Hepatocyte (in vitro differentiated cells): ENCODE measurements at regions not wholly inside any gene's neighbourhood (a gene's known extent, or its start where the extent isn't known, plus 50 kb on each side); places are given as distances from the start of the nearest gene placed in this dataset.

ENCODE experiments used
- EZH2 ChIP-seq: fragments of 200-600 bp; sonication (generic); IDR thresholded peaks from 2 replicates; pipeline ENCODE4 v1.6.1; 2016; ENCODE audit warnings: antibody characterized with exemption, mild to moderate bottlenecking, borderline replicate concordance
- TF ChIP-seq, protein P1 (sequence below): fragments of 200-600 bp; sonication (generic); IDR thresholded peaks from 2 replicates; pipeline ENCODE4 v1.5.1; 2016; ENCODE audit warnings: antibody characterized with exemption, mild to moderate bottlenecking; ENCODE audit not compliant: poor library complexity

DNA sequence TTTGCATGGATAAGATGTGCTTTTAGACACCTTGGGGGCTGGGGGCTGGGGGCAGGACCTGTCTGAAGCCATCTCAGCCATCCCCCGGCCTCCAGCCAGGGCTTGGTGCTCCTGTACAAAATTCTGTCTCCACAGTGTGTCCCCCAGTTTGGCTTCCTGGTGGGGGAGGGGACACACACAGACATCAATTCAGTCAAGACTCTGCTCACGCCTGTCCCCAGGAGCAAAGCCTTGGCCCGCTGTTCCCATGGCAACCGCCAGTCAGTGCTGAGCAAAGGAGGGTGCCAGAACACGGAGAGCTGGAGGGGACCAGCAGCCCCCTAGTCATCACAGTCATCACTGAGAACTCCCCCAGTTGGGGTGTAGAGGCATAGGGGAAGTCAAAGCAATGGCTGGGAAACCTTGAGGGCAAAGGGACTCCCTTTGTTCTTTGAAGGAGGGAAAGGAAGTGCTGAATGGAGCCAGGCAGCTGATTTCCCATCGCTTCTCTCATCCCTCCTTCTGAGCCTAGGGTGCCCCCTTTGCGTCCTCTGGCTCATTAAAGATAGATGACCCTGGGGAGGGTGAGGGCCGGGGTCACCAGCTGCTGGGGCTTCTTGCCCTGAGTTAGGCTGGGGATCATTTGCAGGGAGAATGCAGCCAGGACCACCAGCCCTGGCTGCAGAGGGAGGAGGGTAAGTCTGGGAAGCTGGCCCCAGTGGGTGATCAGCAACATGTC lies 134.9 kb upstream of the IPO9 start:
- TF ChIP-seq, protein P1, sequence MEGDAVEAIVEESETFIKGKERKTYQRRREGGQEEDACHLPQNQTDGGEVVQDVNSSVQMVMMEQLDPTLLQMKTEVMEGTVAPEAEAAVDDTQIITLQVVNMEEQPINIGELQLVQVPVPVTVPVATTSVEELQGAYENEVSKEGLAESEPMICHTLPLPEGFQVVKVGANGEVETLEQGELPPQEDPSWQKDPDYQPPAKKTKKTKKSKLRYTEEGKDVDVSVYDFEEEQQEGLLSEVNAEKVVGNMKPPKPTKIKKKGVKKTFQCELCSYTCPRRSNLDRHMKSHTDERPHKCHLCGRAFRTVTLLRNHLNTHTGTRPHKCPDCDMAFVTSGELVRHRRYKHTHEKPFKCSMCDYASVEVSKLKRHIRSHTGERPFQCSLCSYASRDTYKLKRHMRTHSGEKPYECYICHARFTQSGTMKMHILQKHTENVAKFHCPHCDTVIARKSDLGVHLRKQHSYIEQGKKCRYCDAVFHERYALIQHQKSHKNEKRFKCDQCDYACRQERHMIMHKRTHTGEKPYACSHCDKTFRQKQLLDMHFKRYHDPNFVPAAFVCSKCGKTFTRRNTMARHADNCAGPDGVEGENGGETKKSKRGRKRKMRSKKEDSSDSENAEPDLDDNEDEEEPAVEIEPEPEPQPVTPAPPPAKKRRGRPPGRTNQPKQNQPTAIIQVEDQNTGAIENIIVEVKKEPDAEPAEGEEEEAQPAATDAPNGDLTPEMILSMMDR, result no peak
- TF ChIP-seq EZH2, result no peak
